ENCODE measurements at regions not wholly inside any gene's neighbourhood (a gene's known extent, or its start where the extent isn't known, plus 50 kb on each side); places are given as distances from the start of the nearest gene placed in this dataset.

DNA sequence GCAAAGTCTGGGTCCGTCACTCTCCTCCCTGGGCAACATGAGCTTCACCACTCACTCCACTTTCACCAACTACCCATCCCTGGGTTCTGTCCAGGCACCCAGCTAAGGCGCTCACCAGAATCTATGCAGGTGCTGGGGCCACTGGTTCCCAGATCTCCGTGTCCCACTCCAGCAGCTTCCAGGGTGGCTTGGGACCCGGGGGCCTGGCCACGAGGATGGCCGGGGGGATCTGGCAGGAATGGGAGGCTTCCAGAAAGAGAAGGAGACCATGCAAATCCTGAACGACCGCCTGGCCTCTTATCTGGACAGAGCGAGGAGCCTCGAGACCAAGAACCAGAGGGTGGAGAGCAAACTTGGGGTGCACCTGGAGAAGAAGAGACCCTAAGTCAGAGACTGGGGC is 1611.0 kb upstream of the ACO1 start:
- Mint-ChIP-seq H3K4me3 (no peak overlapping the region), H3K9me3 (no peaks in the 10 kb centered on the region), H3K27ac (no peak overlapping the region), H3K4me1 (ENCODE audit: low read depth) (no peaks in the 10 kb centered on the region), H3K27me3 (no peaks in the 10 kb centered on the region), H3K36me3 (ENCODE audit: low read depth) (no peaks in the 10 kb centered on the region)
- DNase-seq, result no peak

DNA sequence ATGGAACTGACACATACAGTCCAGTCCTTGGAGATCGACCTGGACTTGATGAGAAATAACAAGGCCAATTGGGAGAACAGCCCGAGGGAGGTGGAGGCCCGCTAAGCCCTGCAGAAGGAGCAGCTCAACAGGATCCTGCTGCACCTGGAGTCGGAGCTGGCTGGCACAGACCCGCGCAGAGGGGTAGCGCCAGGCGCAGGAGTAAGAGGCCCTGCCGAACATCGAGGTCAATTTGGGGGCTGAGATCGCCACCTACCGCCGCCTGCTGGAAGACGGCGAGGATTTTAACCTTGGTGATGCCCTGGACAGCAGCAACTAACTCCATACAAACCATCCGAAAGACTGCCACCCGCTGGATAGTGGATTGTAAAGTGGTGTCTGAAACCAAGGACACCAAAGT is 1610.1 kb upstream of the ACO1 start:
- Mint-ChIP-seq H3K27me3 (no peaks in the 10 kb centered on the region), H3K4me1 (ENCODE audit: low read depth) (no peaks in the 10 kb centered on the region), H3K36me3 (ENCODE audit: low read depth) (no peaks in the 10 kb centered on the region), H3K9me3 (no peaks in the 10 kb centered on the region), H3K27ac (no peak overlapping the region), H3K4me3 (no peak overlapping the region)
- no peak for DNase-seq

DNA sequence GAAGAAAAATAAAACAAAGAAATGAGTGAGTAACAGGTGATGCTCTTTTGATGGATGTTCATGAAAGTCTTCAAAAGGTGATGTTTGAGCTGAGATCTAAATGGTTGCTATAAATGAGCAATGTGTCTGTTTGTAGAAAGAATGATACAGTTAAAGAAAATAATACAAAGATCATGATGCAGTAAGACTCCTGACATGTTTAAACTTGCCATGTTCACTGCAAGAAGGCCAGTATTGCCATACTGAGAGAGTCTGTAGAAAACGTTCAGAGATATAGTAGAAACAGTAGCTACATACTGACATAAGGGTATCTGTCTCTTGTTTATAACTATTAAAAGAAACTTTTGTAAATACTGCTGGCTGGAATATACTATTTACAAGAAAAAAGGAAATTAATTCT is 1609.2 kb upstream of the ACO1 start:
- Mint-ChIP-seq H3K27ac (no peak overlapping the region), H3K9me3 (no peaks in the 10 kb centered on the region), H3K36me3 (ENCODE audit: low read depth) (no peaks in the 10 kb centered on the region), H3K4me1 (ENCODE audit: low read depth) (no peaks in the 10 kb centered on the region), H3K27me3 (no peaks in the 10 kb centered on the region), H3K4me3 (no peak overlapping the region)
- DNase-seq, result no peak

DNA sequence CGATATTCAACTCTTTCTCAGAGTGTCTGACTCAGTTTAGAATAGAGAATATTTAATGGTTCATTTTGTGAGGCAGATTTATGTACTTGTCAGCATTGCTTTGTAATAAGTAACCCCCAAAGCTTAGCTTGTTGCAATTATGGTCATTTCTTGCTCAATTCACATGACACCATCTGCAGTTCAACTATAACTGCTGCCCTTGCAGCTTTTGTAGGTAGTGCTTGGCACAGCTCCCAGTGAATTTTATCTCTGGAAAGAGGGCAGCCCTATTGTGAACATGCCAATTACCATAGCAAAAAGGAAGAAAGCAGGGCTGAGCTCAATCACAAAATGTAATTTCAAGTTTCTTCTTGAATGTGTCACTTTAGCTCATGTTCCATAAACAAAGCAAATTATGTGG is 1587.7 kb upstream of the ACO1 start:
- H3K4me1 Mint-ChIP-seq (ENCODE audit: low read depth), result no peaks in the 10 kb centered on the region
- no peak for DNase-seq
- H3K27me3 Mint-ChIP-seq, result no peaks in the 10 kb centered on the region
- H3K4me3 Mint-ChIP-seq, result no peak overlapping the region
- no peak overlapping the region for H3K27ac Mint-ChIP-seq
- no peaks in the 10 kb centered on the region for H3K9me3 Mint-ChIP-seq
- no peaks in the 10 kb centered on the region for H3K36me3 Mint-ChIP-seq (ENCODE audit: low read depth)

DNA sequence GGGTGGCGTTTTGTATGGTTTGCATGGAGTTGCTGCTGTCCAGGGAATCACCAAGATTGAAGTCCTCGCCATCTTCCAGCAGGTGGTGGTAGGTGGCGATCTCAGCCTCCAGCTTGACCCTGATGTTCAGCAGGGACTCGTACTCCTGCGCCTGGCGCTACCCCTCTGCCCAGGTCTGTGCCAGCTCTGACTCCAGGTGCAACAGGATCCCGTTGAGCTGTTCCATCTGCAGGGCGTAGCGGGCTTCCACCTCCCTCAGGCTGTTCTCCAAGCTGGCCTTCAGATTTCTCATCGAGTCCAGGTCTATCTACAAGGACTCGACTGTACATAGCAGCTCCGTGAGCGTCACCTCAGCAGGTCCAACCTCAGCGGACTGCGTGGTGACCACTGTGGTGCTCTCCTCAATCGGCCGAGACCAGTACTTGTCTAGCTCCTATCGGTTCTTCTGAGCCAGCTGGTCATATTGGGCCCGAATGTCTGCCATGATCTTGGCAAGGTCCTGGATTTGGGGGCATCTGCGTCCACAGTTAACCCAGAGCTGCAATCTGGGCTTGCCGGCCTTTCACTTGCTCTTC is 1584.8 kb upstream of the ACO1 start:
- no peak for DNase-seq
- no peaks in the 10 kb centered on the region for H3K9me3 Mint-ChIP-seq
- no peak overlapping the region for H3K27ac Mint-ChIP-seq
- H3K27me3 Mint-ChIP-seq, result no peaks in the 10 kb centered on the region
- no peaks in the 10 kb centered on the region for H3K36me3 Mint-ChIP-seq (ENCODE audit: low read depth)
- H3K4me1 Mint-ChIP-seq (ENCODE audit: low read depth), result no peaks in the 10 kb centered on the region
- H3K4me3 Mint-ChIP-seq, result no peak overlapping the region

DNA sequence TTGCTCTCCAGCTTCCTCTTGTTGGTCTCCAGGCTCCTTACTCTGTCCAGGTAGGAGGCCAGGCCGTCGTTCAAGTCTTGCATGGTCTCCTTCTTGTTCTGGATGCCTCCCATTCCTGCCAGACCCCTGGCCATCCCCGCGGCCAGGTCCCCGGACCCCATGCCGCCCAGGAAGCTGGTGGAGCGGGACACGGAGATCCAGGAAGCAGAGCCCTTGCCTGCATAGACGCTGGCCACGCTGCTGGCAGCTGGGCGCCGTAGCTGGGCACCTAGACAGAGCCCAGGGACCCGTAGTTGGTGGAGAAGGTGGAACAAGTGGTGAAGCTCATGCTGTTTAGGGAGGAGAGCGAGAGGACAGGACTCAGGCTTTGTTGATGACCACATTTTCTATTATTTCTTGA is 1584.0 kb upstream of the ACO1 start:
- Mint-ChIP-seq H3K27me3 (no peaks in the 10 kb centered on the region), H3K4me1 (ENCODE audit: low read depth) (no peaks in the 10 kb centered on the region), H3K36me3 (ENCODE audit: low read depth) (no peaks in the 10 kb centered on the region), H3K27ac (no peak overlapping the region), H3K4me3 (no peak overlapping the region), H3K9me3 (no peaks in the 10 kb centered on the region)
- no peak for DNase-seq

DNA sequence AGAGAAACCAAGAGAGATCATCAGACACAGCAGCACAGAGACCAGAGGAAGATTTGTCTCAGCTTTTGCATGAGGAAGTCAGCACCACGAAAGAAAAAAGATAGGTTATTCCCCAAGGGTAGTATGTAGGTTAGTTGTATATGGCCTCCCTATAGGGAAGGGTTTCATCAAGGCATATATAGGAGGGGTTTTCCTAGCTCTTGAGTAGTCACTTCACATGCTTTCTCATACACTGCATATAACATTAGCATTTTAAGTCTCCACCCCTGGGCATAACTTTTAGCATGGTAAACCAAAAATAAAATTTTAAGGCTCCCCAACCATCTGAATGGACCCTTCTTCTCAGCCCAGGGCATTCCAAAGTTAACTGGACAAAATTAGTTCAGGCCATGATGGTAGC is 1571.6 kb upstream of the ACO1 start:
- no peaks in the 10 kb centered on the region for H3K4me1 Mint-ChIP-seq (ENCODE audit: low read depth)
- H3K27ac Mint-ChIP-seq, result no peak overlapping the region
- H3K9me3 Mint-ChIP-seq, result no peaks in the 10 kb centered on the region
- DNase-seq, result no peak
- H3K4me3 Mint-ChIP-seq, result no peak overlapping the region
- H3K36me3 Mint-ChIP-seq (ENCODE audit: low read depth), result no peaks in the 10 kb centered on the region
- no peaks in the 10 kb centered on the region for H3K27me3 Mint-ChIP-seq

DNA sequence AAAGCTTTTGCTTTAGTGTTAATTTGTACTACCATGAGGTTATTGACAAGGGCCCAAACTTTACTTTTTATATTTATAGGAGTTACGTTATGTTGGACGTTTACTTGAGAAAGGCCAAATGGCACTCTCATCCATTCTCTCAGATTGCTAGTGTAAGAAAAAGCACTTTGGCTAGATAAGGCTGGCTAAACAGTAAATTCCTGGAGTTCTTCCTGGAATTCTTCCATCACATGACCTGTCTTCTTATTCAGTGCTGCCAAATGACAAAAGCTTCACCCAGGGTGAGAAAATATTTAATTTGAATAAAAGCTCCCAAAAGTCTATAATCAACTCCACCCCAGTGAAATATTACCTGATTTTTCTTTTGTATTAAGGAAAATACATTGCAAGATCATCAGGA is 1568.9 kb upstream of the ACO1 start:
- Mint-ChIP-seq H3K36me3 (ENCODE audit: low read depth) (no peaks in the 10 kb centered on the region), H3K9me3 (no peaks in the 10 kb centered on the region), H3K4me1 (ENCODE audit: low read depth) (no peaks in the 10 kb centered on the region), H3K27ac (no peak overlapping the region), H3K27me3 (no peaks in the 10 kb centered on the region), H3K4me3 (no peak overlapping the region)
- no peak for DNase-seq

DNA sequence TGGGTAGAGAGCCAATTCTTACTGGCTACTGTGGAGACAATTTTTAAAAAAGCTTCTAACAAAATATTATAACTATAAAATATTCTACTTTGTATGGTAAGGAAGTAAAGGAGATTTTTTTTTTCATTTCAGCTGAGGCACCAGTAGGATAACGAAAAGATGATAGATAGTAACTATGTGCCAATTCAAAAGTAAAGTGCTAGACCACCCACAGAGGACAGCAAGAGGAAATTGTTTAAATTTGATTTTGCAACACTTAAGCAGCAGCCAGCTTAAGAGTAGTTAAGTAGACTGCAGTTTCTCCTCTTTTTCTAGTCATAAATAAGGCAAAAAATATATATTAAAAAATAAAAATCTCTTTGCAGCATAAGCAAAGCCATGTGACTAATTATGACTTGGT is 1539.3 kb upstream of the ACO1 start:
- Mint-ChIP-seq H3K9me3 (no peaks in the 10 kb centered on the region), H3K4me1 (ENCODE audit: low read depth) (no peaks in the 10 kb centered on the region), H3K36me3 (ENCODE audit: low read depth) (no peaks in the 10 kb centered on the region), H3K27ac (no peak overlapping the region), H3K27me3 (no peaks in the 10 kb centered on the region), H3K4me3 (no peak overlapping the region)
- no peak for DNase-seq

DNA sequence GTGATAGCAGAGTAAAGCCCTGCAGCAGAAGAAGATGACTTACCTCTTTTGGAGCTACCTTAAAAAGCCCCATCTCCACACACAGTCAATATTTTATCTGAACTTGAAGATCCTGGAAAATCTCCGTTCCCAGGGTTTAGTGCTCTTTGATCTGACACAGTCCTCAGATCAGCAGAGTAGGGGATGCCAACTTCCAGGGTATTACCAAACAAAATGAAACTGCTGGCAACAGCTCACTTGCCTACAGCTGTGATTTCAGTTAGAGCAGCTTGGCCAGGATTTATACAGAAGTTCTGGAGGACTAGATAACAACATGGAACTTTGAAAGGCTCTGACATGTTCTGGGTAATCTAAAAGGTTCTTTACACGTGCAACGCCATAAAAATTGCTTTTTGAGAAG is 1537.8 kb upstream of the ACO1 start:
- Mint-ChIP-seq H3K27me3 (no peaks in the 10 kb centered on the region), H3K27ac (no peak overlapping the region), H3K9me3 (no peaks in the 10 kb centered on the region), H3K4me1 (ENCODE audit: low read depth) (no peaks in the 10 kb centered on the region), H3K4me3 (no peak overlapping the region), H3K36me3 (ENCODE audit: low read depth) (no peaks in the 10 kb centered on the region)
- DNase-seq, result no peak

DNA sequence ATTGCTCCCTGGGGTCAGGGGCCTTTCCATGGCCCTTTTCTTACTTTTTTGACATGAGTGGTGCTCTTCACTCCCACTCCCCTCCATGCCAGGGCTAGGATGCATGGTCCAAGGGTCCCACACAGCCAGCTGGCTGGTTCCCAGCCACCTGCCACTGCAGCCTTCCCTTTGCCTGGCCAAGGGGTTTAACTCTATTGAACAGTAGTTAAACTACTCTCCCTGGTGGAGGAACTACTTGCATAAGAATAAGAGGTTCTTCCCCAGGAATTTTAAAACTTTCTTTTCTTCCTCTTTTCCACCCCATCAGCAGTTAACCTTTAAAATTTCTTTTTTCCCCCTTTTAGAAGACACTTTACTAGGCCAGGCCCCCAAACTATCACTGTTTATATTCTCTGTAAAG is 1532.8 kb upstream of the ACO1 start:
- Mint-ChIP-seq H3K27ac (no peak overlapping the region), H3K27me3 (no peaks in the 10 kb centered on the region), H3K4me1 (ENCODE audit: low read depth) (no peaks in the 10 kb centered on the region), H3K36me3 (ENCODE audit: low read depth) (no peaks in the 10 kb centered on the region), H3K9me3 (no peaks in the 10 kb centered on the region), H3K4me3 (no peak overlapping the region)
- no peak for DNase-seq

DNA sequence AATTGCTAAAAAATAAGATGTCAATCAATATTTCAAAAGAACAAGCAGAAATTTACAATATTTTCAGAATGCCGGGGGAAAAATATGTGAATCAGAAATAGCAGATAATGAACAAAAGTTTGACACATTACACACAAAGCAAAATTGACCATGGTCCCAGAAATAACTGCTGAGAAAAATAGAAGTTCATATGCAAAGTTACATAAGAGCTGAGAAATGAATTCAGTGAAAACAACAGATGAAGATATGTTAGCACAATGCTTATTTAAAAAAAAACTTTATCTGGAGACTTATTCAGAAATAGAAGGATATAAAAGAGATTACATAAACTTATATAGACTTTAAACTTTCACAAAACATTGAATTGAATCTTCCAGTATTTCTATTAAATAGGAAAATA is 1483.7 kb upstream of the ACO1 start:
- H3K27me3 Mint-ChIP-seq, result no peaks in the 10 kb centered on the region
- no peak overlapping the region for H3K27ac Mint-ChIP-seq
- no peak overlapping the region for H3K4me3 Mint-ChIP-seq
- no peaks in the 10 kb centered on the region for H3K4me1 Mint-ChIP-seq (ENCODE audit: low read depth)
- DNase-seq, result no peak
- no peaks in the 10 kb centered on the region for H3K9me3 Mint-ChIP-seq
- H3K36me3 Mint-ChIP-seq (ENCODE audit: low read depth), result no peaks in the 10 kb centered on the region

DNA sequence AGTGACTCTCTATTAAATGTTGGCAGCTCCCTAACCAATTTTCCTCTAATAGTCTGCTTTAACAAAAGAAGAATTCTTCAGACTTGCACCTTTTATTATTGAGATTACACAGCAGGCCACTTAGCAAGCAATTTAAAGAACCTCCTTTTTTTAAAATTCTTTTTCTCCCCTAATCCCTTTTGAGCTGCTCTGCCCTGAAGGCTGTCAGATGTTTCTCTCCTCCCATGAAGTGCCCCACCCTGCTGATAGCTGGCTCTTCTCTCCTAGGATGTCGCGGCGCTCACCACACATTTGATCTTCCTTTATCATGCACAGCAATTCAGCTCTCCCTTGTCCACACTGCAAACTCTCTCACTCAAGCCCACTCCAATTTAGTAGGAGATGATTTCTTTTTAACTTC is 1471.1 kb upstream of the ACO1 start:
- H3K4me1 Mint-ChIP-seq (ENCODE audit: low read depth), result no peaks in the 10 kb centered on the region
- no peaks in the 10 kb centered on the region for H3K27me3 Mint-ChIP-seq
- no peak overlapping the region for H3K4me3 Mint-ChIP-seq
- H3K27ac Mint-ChIP-seq, result no peak overlapping the region
- no peaks in the 10 kb centered on the region for H3K36me3 Mint-ChIP-seq (ENCODE audit: low read depth)
- DNase-seq, result no peak
- no peaks in the 10 kb centered on the region for H3K9me3 Mint-ChIP-seq

DNA sequence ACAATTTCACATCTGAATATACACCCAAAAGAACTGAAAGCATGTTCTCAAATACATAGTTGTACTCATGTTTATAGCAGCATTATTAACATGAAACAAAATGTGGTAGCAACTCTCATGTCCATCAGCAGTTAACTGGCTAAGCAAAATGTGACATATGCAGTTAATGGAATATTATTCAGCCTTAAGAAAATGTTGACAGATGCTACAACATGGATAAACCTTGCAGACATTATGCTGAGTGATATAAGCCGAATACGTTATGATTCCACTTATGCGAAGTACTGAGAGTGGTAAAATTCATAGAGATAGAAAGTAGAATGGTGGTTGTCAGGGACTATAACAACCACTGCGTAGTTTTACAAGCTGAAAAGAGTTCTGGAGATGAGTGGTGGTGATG is 1469.0 kb upstream of the ACO1 start:
- H3K27me3 Mint-ChIP-seq, result no peaks in the 10 kb centered on the region
- H3K36me3 Mint-ChIP-seq (ENCODE audit: low read depth), result no peaks in the 10 kb centered on the region

DNA sequence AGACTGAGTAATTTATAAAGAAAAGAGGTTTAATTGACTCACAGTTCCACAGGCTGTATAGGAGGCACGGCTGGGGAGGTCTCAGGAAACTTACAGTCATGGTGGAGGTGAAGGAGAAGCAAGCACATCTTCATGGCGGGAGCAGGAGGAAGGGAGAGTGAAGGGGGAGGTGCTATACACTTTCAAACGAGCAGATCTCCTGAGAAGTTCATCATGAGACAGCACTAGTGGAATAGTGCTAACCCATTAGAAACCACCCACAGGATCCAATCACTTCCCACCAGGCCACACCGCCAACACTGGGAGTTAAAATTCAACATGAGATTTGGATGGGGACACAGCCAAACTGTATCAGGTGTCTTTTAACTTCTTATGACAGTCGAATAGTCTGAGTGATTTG is 1459.3 kb upstream of the ACO1 start:
- Mint-ChIP-seq H3K27ac (no peak overlapping the region), H3K4me3 (no peak overlapping the region), H3K27me3 (no peaks in the 10 kb centered on the region), H3K9me3 (no peaks in the 10 kb centered on the region), H3K4me1 (ENCODE audit: low read depth) (no peaks in the 10 kb centered on the region), H3K36me3 (ENCODE audit: low read depth) (no peaks in the 10 kb centered on the region)
- no peak for DNase-seq

More for the DNA sequence above, 1469.0 kb upstream of the ACO1 start:
- no peak overlapping the region for H3K27ac Mint-ChIP-seq
- H3K9me3 Mint-ChIP-seq, result no peaks in the 10 kb centered on the region
- H3K4me1 Mint-ChIP-seq (ENCODE audit: low read depth), result no peaks in the 10 kb centered on the region
- no peak overlapping the region for H3K4me3 Mint-ChIP-seq
- no peak for DNase-seq

DNA sequence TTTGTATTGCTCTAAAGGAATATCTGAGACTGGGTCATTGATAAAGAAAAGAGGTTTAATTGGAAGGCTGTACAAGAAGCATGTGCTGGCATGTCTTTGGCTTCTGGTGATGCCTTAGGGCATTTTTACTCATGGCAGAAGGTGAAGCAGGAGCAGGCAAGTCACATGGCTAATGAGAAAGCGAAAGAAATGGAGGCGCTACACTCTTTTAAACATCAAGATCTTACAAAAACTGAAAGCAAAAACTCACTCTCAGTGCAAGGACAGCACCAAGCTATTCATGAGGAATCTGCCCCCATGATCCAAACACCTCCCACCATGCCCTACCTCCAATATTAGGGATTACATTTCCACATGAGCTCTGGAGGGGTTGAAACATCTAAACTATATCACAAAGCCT is 1458.8 kb upstream of the ACO1 start:
- Mint-ChIP-seq H3K27ac (no peak overlapping the region), H3K27me3 (no peaks in the 10 kb centered on the region), H3K4me1 (ENCODE audit: low read depth) (no peaks in the 10 kb centered on the region), H3K9me3 (no peaks in the 10 kb centered on the region), H3K4me3 (no peak overlapping the region), H3K36me3 (ENCODE audit: low read depth) (no peaks in the 10 kb centered on the region)
- no peak for DNase-seq

All from activated T-cell treated with anti-CD3 and anti-CD28 coated beads, Interleukin-2, amount 50 U/mL, for 24 hours (primary cell).